Stimulated activated CD4-positive, alpha-beta T cell treated with anti-CD3 and anti-CD28 coated beads, Interleukin-12 subunit alpha, Interleukin-12 subunit beta, amount 100 ng/mL, for 48 hours (primary cell): ENCODE measurements at regions not wholly inside any gene's neighbourhood (a gene's known extent, or its start where the extent isn't known, plus 50 kb on each side); places are given as distances from the start of the nearest gene placed in this dataset.

Source experiments
- DNase-seq, 3 donors: peaks; one replicate each; pipeline ENCODE4 v3.0.0-alpha.2; 2020; ENCODE audit warnings: low read depth in 2 of 3, low spot score in 1 of 3

DNA sequence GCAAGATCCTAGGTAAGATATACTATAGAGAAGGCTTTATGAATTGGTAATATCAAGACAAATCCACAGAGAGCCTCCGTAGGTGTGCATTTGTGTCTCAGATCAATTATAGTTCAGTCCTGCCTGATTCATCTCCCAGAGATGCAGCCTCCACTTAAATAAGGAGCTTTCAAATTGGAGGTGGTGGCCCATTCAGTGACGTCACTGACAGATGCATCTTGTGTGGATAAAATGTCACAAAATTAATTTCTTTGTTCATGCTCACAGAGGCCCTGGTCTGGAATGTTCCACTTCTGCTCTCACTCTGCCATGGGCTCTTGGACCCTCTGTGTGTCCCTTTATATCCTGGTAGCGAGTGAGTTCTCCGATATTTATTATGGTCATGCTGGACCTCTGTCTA lies 157.1 kb upstream of the PRSS58 start:
- no peak for DNase-seq

- no peak for DNase-seq
Observed at GRCh38 chr7:142414135-142414534, 156.3 kb upstream of the PRSS58 start.

- DNase-seq, result no peak
Observed at GRCh38 chr7:142413280-142414000, 155.6 kb upstream of the PRSS58 start.

- DNase-seq, result peak; percentile 8 to 43 (median 20)
Observed at GRCh38 chr7:142412551-142413193, 154.8 kb upstream of the PRSS58 start.

- no peak for DNase-seq
Observed at GRCh38 chr7:142409471-142409870, 151.6 kb upstream of the PRSS58 start.

- no peak for DNase-seq
Observed at GRCh38 chr7:142408794-142409193, 150.9 kb upstream of the PRSS58 start.

DNA sequence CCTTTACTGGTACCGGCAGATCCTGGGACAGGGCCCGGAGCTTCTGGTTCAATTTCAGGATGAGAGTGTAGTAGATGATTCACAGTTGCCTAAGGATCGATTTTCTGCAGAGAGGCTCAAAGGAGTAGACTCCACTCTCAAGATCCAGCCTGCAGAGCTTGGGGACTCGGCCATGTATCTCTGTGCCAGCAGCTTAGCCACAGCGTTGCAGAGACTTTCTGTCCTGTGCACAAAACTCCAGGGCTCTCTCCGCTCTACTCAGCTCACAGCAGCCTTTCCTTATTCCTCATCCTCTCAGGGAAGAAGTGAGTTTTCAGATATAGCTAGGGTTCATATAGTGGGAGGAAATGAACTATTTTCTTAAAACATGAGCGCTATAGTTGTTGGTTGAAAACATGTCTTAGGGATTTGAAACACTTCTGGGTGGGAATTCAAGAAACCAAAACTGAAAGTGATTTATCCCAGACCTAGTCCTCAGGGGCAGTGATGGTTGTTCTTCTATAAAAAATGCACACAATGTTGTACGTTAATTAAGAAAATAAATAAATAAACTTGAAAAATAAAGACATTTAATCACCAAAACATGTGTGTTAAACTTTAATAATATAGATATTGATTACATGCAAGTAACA lies 150.2 kb upstream of the PRSS58 start:
- no peak for DNase-seq

GRCh38 chr7:142405122-142405765 lies 147.4 kb upstream of the PRSS58 start:
- no peak for DNase-seq

- DNase-seq, result no peak
Observed at GRCh38 chr7:142401951-142402350, 144.1 kb upstream of the PRSS58 start.

DNA sequence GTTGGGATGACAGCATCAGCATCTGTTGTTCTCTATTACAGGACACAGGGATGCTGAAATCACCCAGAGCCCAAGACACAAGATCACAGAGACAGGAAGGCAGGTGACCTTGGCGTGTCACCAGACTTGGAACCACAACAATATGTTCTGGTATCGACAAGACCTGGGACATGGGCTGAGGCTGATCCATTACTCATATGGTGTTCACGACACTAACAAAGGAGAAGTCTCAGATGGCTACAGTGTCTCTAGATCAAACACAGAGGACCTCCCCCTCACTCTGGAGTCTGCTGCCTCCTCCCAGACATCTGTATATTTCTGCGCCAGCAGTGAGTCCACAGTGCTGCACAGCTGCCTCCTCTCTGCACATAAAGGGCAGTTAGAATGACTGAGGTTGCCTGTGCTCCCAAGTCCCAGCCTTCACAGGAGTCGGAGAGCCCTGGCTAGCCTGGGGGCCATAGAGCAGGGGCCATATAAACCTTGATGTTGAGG lies 142.2 kb upstream of the PRSS58 start:
- no peak for DNase-seq

GRCh38 chr7:142391191-142391992 lies 133.5 kb upstream of the PRSS58 start:
- peak in 2 of 3 donors; percentile 22 to 42 for DNase-seq

DNA sequence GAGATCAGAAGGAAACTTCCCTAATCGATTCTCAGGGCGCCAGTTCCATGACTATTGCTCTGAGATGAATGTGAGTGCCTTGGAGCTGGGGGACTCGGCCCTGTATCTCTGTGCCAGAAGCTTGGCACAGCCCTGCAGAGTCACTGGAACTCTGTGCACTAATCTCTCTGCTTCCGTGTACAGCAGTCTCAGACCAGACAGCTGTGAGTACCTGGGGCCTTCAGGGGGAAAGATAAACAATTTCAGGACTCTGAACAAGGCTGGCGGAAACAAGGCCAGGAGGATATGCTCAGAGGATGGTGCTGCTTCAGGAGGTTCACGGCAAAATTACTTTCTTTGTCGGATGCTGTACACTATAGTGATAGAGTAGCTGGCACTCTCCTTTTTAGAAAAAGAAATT lies 131.7 kb upstream of the PRSS58 start:
- no peak for DNase-seq

DNA sequence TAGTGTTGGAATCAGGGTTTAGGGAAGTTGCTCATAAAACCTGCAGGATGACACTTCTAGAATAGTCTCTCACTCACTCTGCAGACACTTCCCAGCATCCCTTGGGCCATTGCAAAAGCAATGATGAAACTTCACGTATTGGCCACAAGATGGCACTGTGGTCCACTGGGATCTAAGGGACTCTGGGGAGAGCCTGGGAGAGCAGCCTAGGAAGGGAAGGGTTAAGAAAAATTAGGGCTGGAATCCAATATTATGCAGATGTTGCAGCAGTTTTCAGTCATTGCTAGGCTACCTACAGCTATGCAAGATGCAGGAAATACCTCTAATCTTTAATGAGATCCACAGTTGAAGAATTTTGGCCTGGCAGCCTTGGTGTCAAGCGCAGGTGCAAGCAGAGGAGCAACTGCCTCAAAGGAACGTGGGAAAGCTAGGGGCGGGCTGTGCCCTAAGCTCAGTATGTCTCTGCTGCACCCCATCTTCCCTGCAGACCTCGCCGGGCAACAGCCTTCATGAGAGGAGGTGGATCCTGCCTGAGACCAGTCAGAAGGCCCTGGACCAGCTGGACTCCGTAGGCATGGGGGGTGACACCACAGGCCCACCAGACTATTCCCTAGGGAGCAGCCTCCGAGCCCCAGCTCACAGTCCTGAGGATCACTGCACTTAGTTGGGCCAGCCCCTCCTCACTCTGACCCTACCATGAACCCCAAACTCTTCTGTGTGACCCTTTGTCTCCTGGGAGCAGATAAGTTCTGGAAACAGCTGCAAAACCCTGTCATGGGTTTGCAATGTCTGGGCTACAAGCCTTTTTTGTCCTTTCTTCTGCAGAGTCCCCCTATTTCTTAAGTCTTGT lies 127.9 kb upstream of the PRSS58 start:
- peak; percentile 18 to 44 (median 18) for DNase-seq

- DNase-seq, result peak; percentile 21 to 32 (median 26)
Observed at GRCh38 chr7:142384493-142384922, 126.7 kb upstream of the PRSS58 start.

GRCh38 chr7:142383841-142384492 lies 126.1 kb upstream of the PRSS58 start:
- DNase-seq, result peak in 2 of 3 donors; percentile 4 to 8

GRCh38 chr7:142381727-142382390 lies 124.0 kb upstream of the PRSS58 start:
- no peak for DNase-seq

GRCh38 chr7:142380069-142380468 lies 122.2 kb upstream of the PRSS58 start:
- no peak for DNase-seq

DNA sequence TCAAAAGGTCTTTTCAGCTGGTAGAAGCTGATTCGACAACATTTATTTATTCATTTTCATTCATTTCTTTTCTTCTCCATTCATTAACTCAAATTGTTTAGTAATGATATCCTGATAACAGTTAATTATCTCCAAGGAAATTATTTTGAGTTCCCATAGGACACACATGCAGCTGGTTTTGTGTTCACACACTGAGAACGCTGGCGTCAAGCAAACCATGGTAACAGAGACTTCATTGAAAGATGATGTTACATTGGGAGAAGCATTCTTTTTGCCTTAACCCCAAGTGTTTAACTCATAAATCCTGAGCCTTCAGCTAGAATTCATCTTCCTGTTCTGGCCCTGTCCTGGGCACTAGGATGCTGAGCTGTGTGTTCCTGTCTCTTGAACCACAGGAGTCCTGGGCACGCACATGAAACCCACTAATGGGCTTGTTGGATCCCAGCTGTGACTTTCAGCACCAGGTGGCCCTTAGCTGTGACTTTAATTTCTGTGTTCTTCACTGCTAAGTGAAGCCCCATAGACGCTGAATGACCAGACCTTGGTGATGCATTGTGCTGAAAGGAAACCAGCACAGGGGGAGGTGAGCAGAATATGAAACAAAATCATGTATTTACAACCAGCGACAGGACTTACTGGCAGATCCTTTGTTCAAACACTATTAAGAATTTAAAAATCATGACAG lies 121.5 kb upstream of the PRSS58 start:
- DNase-seq, result no peak
